Ovary (tissue), 3 donors: ENCODE measurements at regions not wholly inside any gene's neighbourhood (a gene's known extent, or its start where the extent isn't known, plus 50 kb on each side); places are given as distances from the start of the nearest gene placed in this dataset.

Experiments used
- CTCF ChIP-seq, 3 donors: fragments of 450-650 bp in 2 of 3; fragments of 200-600 bp in 1 of 3; IDR thresholded peaks; one replicate each; pipeline versions ENCODE4 v1.5.1 to v1.8.0; 2016 to 2022; ENCODE audit warnings: antibody characterized with exemption in 3 of 3, mild to moderate bottlenecking in 1 of 3
- POLR2A ChIP-seq: fragments of 450-650 bp; IDR thresholded peaks from one replicate; pipeline ENCODE4 v1.6.1; 2017; ENCODE audit warnings: antibody characterized with exemption, mild to moderate bottlenecking, moderate library complexity
- donor health status: DM: no; HTN: no; CAD: no.

GRCh38 chr13:104181526-104182231 is 1115.5 kb upstream of the SLC10A2 start:
- TF ChIP-seq CTCF (IDR thresholded peaks at IDR 0.05) (no peak), POLR2A (no peak)
